Nephron progenitor cell (in vitro differentiated cells): ENCODE measurements at regions not wholly inside any gene's neighbourhood (a gene's known extent, or its start where the extent isn't known, plus 50 kb on each side); places are given as distances from the start of the nearest gene placed in this dataset.

Experiments used
- DNase-seq: peaks from one replicate; pipeline ENCODE4 v3.0.0; 2021
- H3K27ac Mint-ChIP-seq: 2 replicates; pipeline ENCODE4 v1.8.0; 2021; ENCODE audit warnings: mild to moderate bottlenecking, moderate library complexity, mixed read lengths
- H3K27me3 Mint-ChIP-seq: 2 replicates; pipeline ENCODE4 v1.8.0; 2021; ENCODE audit warnings: mild to moderate bottlenecking, low read depth, mixed read lengths; ENCODE audit not compliant: poor library complexity
- H3K36me3 Mint-ChIP-seq: 2 replicates; pipeline ENCODE4 v1.8.0; 2021; ENCODE audit warnings: low read depth, mixed read lengths
- H3K4me1 Mint-ChIP-seq: 2 replicates; pipeline ENCODE4 v1.8.0; 2021; ENCODE audit warnings: mixed read lengths
- H3K4me3 Mint-ChIP-seq: 2 replicates; pipeline ENCODE4 v1.8.0; 2021; ENCODE audit warnings: mild to moderate bottlenecking, moderate library complexity, mixed read lengths
- H3K9me3 Mint-ChIP-seq: 2 replicates; pipeline ENCODE4 v1.8.0; 2021; ENCODE audit warnings: mild to moderate bottlenecking, moderate library complexity, mixed read lengths
- CTCF ChIP-seq: fragments of 200-600 bp; sonication (generic); IDR thresholded peaks from 2 replicates; pipeline ENCODE4 v1.5.0; 2021; ENCODE audit warnings: antibody characterized with exemption

GRCh38 chr6:14360565-14360964 is 243.0 kb downstream of the CD83 start:
- Mint-ChIP-seq H3K4me1 (peaks cover 13% of the 10 kb centered on the region), H3K9me3 (peaks cover under 1% of the 10 kb centered on the region), H3K36me3 (no peaks in the 10 kb centered on the region), H3K4me3 (no peak overlapping the region), H3K27ac (no peak overlapping the region), H3K27me3 (no peaks in the 10 kb centered on the region)
- no peak for DNase-seq
- TF ChIP-seq CTCF = no peak

GRCh38 chr6:14361297-14361696 is 243.7 kb downstream of the CD83 start:
- no peak overlapping the region for H3K27ac Mint-ChIP-seq
- no peak for DNase-seq

GRCh38 chr6:14361956-14362587 is 244.5 kb downstream of the CD83 start:
- no peak overlapping the region for H3K27ac Mint-ChIP-seq
- no peak overlapping the region for H3K4me3 Mint-ChIP-seq
- H3K27me3 Mint-ChIP-seq = no peaks in the 10 kb centered on the region
- DNase-seq = no peak
- H3K9me3 Mint-ChIP-seq = no peaks in the 10 kb centered on the region
- H3K4me1 Mint-ChIP-seq = peaks cover 13% of the 10 kb centered on the region
- no peak for TF ChIP-seq CTCF
- no peaks in the 10 kb centered on the region for H3K36me3 Mint-ChIP-seq

More at GRCh38 chr6:14361297-14361696, 243.7 kb downstream of the CD83 start:
- Mint-ChIP-seq H3K27me3 (no peaks in the 10 kb centered on the region), H3K36me3 (no peaks in the 10 kb centered on the region), H3K4me1 (peaks cover 13% of the 10 kb centered on the region), H3K4me3 (no peak overlapping the region), H3K9me3 (no peaks in the 10 kb centered on the region)
- TF ChIP-seq CTCF = no peak

GRCh38 chr6:14364370-14364769 is 246.8 kb downstream of the CD83 start:
- Mint-ChIP-seq H3K4me3 (no peak overlapping the region), H3K9me3 (no peaks in the 10 kb centered on the region), H3K36me3 (no peaks in the 10 kb centered on the region), H3K27ac (no peak overlapping the region), H3K27me3 (no peaks in the 10 kb centered on the region), H3K4me1 (peaks cover 13% of the 10 kb centered on the region)
- DNase-seq = no peak
- TF ChIP-seq CTCF = no peak

- H3K9me3 Mint-ChIP-seq = no peaks in the 10 kb centered on the region
- H3K4me3 Mint-ChIP-seq = no peak overlapping the region
- TF ChIP-seq CTCF = no peak
Measured at GRCh38 chr6:14365393-14365792, 247.8 kb downstream of the CD83 start.

GRCh38 chr6:14366315-14366714 is 248.7 kb downstream of the CD83 start:
- Mint-ChIP-seq H3K27me3 (no peaks in the 10 kb centered on the region), H3K4me1 (peaks cover 13% of the 10 kb centered on the region), H3K36me3 (no peaks in the 10 kb centered on the region), H3K4me3 (no peak overlapping the region), H3K27ac (no peak overlapping the region), H3K9me3 (no peaks in the 10 kb centered on the region)
- DNase-seq = no peak
- TF ChIP-seq CTCF = no peak

More at GRCh38 chr6:14365393-14365792, 247.8 kb downstream of the CD83 start:
- peaks cover 13% of the 10 kb centered on the region for H3K4me1 Mint-ChIP-seq
- no peak overlapping the region for H3K27ac Mint-ChIP-seq
- no peaks in the 10 kb centered on the region for H3K27me3 Mint-ChIP-seq
- H3K36me3 Mint-ChIP-seq = no peaks in the 10 kb centered on the region
- no peak for DNase-seq
